AG08395 (cell line): ENCODE measurements at regions not wholly inside any gene's neighbourhood (a gene's known extent, or its start where the extent isn't known, plus 50 kb on each side); places are given as distances from the start of the nearest gene placed in this dataset.

Experiments used
- DNase-seq: peaks from one replicate; pipeline ENCODE4 v3.0.0; 2012; ENCODE audit warnings: mixed read lengths, low spot score

GRCh38 chr16:86198206-86199118 is 299.5 kb downstream of the IRF8 start:
- DNase-seq: no peak

GRCh38 chr16:86199182-86199581 is 300.2 kb downstream of the IRF8 start:
- no peak for DNase-seq

- no peak for DNase-seq
Observed at GRCh38 chr16:86199871-86200695, 301.1 kb downstream of the IRF8 start.

GRCh38 chr16:86200722-86201121 is 301.8 kb downstream of the IRF8 start:
- no peak for DNase-seq

- no peak for DNase-seq
Observed at GRCh38 chr16:86201746-86202145, 302.8 kb downstream of the IRF8 start.

- DNase-seq: no peak
Observed at GRCh38 chr16:86202267-86202666, 303.3 kb downstream of the IRF8 start.

- DNase-seq: no peak
Observed at GRCh38 chr16:86202760-86203426, 303.9 kb downstream of the IRF8 start.

- DNase-seq: no peak
Observed at GRCh38 chr16:86203557-86204275, 304.8 kb downstream of the IRF8 start.

GRCh38 chr16:86205521-86206245 is 304.6 kb upstream of the FOXF1 start:
- DNase-seq: no peak

GRCh38 chr16:86207350-86207749 is 303.0 kb upstream of the FOXF1 start:
- no peak for DNase-seq

GRCh38 chr16:86209202-86209601 is 301.1 kb upstream of the FOXF1 start:
- no peak for DNase-seq

- no peak for DNase-seq
Observed at GRCh38 chr16:86210403-86211193, 299.7 kb upstream of the FOXF1 start.

- DNase-seq: no peak
Observed at GRCh38 chr16:86211265-86211664, 299.1 kb upstream of the FOXF1 start.

- DNase-seq: no peak
Observed at GRCh38 chr16:86211800-86212199, 298.5 kb upstream of the FOXF1 start.

GRCh38 chr16:86212706-86213436 is 297.5 kb upstream of the FOXF1 start:
- no peak for DNase-seq

GRCh38 chr16:86213437-86214205 is 296.7 kb upstream of the FOXF1 start:
- DNase-seq: no peak

GRCh38 chr16:86214326-86215232 is 295.7 kb upstream of the FOXF1 start:
- peak; percentile 24 for DNase-seq
